Esophagus muscularis mucosa (tissue), 3 donors: ENCODE measurements at regions not wholly inside any gene's neighbourhood (a gene's known extent, or its start where the extent isn't known, plus 50 kb on each side); places are given as distances from the start of the nearest gene placed in this dataset.

ENCODE experiments used
- CTCF ChIP-seq, 3 experiments: fragments of 200-600 bp in 2 of 3; fragments of 450-650 bp in 1 of 3; sonication (generic) in 2 of 3; IDR thresholded peaks; one replicate each; pipeline ENCODE4 v1.5.1; 2017 to 2019; ENCODE audit warnings: antibody characterized with exemption in 3 of 3, mild to moderate bottlenecking in 2 of 3, moderate library complexity in 1 of 3
- POLR2A ChIP-seq: fragments of 450-650 bp; IDR thresholded peaks from one replicate; pipeline ENCODE4 v1.6.1; 2017; ENCODE audit warnings: antibody characterized with exemption, moderate library complexity, mild to moderate bottlenecking, low read depth
- POLR2AphosphoS5 ChIP-seq, 2 donors: sonication (generic); formaldehyde crosslinking; IDR thresholded peaks; one replicate each; pipeline ENCODE4 v1.6.1; 2017; ENCODE audit warnings: antibody characterized with exemption in 2 of 2

GRCh38 chr11:69212798-69213110, 57.0 kb downstream of the SMIM38 start:
- no peak for TF ChIP-seq CTCF (IDR thresholded peaks at IDR 0.05)
- no peak for TF ChIP-seq POLR2A
- TF ChIP-seq POLR2AphosphoS5 (IDR thresholded peaks at IDR 0.05): no peak
